Tibial artery (tissue), 4 donors: ENCODE measurements at regions not wholly inside any gene's neighbourhood (a gene's known extent, or its start where the extent isn't known, plus 50 kb on each side); places are given as distances from the start of the nearest gene placed in this dataset.
A peak's percentile ranks its signal among the peaks of the same experiment; 100 is the strongest.

Experiments used
- DNase-seq, 2 donors: peaks; one replicate each; pipeline ENCODE4 v3.0.0-alpha.2; 2019
- H3K27ac ChIP-seq, 2 donors: fragments of 200-600 bp; sonication (generic) in 1 of 2; 1 replicate in 1 of 2; 2 replicates in 1 of 2; pipeline ENCODE4 v1.5.1; 2018 to 2019; ENCODE audit warnings: mild to moderate bottlenecking in 1 of 2
- H3K27me3 ChIP-seq, 2 donors: fragments of 200-600 bp; sonication (generic) in 1 of 2; one replicate each; pipeline versions ENCODE4 v1.5.1 to v1.6.0; 2016 to 2019
- H3K36me3 ChIP-seq, 3 donors: fragments of 200-600 bp; sonication (generic) in 2 of 3; one replicate each; pipeline ENCODE4 v1.5.1; 2016 to 2019; ENCODE audit warnings: mild to moderate bottlenecking in 2 of 3
- H3K4me1 ChIP-seq, 4 donors: fragments of 200-600 bp; sonication (generic) in 2 of 4; 1 replicate in 3 of 4; 2 replicates in 1 of 4; pipeline ENCODE4 v1.5.1; 2016 to 2019
- H3K4me3 ChIP-seq, 2 donors: fragments of 200-600 bp; sonication (generic) in 1 of 2; 1 replicate in 1 of 2; 2 replicates in 1 of 2; pipeline ENCODE4 v1.5.1; 2018 to 2019; ENCODE audit warnings: mild to moderate bottlenecking in 2 of 2
- H3K9me3 ChIP-seq, 3 donors: fragments of 200-600 bp; sonication (generic) in 1 of 3; one replicate each; pipeline ENCODE4 v1.5.1; 2016 to 2019
- CTCF ChIP-seq, 2 experiments: fragments of 200-600 bp in 1 of 2; fragments of 450-650 bp in 1 of 2; IDR thresholded peaks; one replicate each; pipeline ENCODE4 v1.5.1; 2017 to 2019; ENCODE audit warnings: antibody characterized with exemption in 2 of 2, mild to moderate bottlenecking in 1 of 2, moderate library complexity in 1 of 2
- intact Hi-C: fragments of 100-400 bp; cut with DNase I; formaldehyde crosslinking; loops from one replicate; pipeline ENCODE4 v1.15.0; 2023; ENCODE audit warnings: low total_unique reads

- no peaks in the 10 kb centered on the region for H3K4me1 ChIP-seq
- intact Hi-C loops: no loop called here
- H3K9me3 ChIP-seq: no peaks in the 10 kb centered on the region
- TF ChIP-seq CTCF (IDR thresholded peaks at IDR 0.05): no peak
- H3K4me3 ChIP-seq: no peak overlapping the region
- H3K36me3 ChIP-seq: no peaks in the 10 kb centered on the region
- H3K27me3 ChIP-seq: peaks cover 0 to 6% of the 10 kb centered on the region in 2 donors
- no peak overlapping the region for H3K27ac ChIP-seq
- no peak for DNase-seq
These were observed 51.0 kb upstream of the PHF24 start for GRCh38 chr9:34907044-34907443.

GRCh38 chr9:34899535-34900158 is 58.4 kb upstream of the PHF24 start:
- intact Hi-C loops: loop anchor here (5.0 to 10.0 kb wide), 3 partner anchors 88 to 198 kb away; partner anchors contain the start of genes DNAJB5 and PIGO
- Histone ChIP-seq H3K36me3 (no peaks in the 10 kb centered on the region), H3K4me3 (no peak overlapping the region), H3K4me1 (no peaks in the 10 kb centered on the region), H3K9me3 (no peaks in the 10 kb centered on the region), H3K27me3 (peaks cover 0 to 15% of the 10 kb centered on the region in 2 donors), H3K27ac (no peak overlapping the region)
- peak; percentile 82 for TF ChIP-seq CTCF (IDR thresholded peaks at IDR 0.05)
- DNase-seq: peak; percentile 78 to 85

GRCh38 chr9:34898846-34899245 is 59.2 kb upstream of the PHF24 start:
- intact Hi-C loops: loop anchor here (10.0 kb wide), 1 partner anchor 156 kb away; no protein-coding TSS in a partner anchor
- no peak overlapping the region for H3K4me3 ChIP-seq
- no peak for DNase-seq
- H3K27me3 ChIP-seq: peaks cover 0 to 15% of the 10 kb centered on the region in 2 donors
- no peak overlapping the region for H3K27ac ChIP-seq
- TF ChIP-seq CTCF (IDR thresholded peaks at IDR 0.05): no peak
- no peaks in the 10 kb centered on the region for H3K4me1 ChIP-seq
- H3K9me3 ChIP-seq: no peaks in the 10 kb centered on the region
- no peaks in the 10 kb centered on the region for H3K36me3 ChIP-seq

GRCh38 chr9:34896112-34896511 is 62.0 kb upstream of the PHF24 start:
- Histone ChIP-seq H3K36me3 (no peaks in the 10 kb centered on the region), H3K27me3 (peaks cover 0 to 15% of the 10 kb centered on the region in 2 donors), H3K27ac (no peak overlapping the region), H3K4me1 (no peaks in the 10 kb centered on the region), H3K4me3 (no peak overlapping the region), H3K9me3 (no peaks in the 10 kb centered on the region)
- no peak for TF ChIP-seq CTCF (IDR thresholded peaks at IDR 0.05)
- intact Hi-C loops: loop anchor here (10.0 kb wide), 1 partner anchor 159 kb away; no protein-coding TSS in a partner anchor
- no peak for DNase-seq

- Histone ChIP-seq H3K4me1 (no peaks in the 10 kb centered on the region), H3K27ac (no peak overlapping the region), H3K36me3 (no peaks in the 10 kb centered on the region), H3K4me3 (no peak overlapping the region), H3K27me3 (peaks cover 0 to 9% of the 10 kb centered on the region in 2 donors), H3K9me3 (no peaks in the 10 kb centered on the region)
- intact Hi-C loops: loop anchor here (10.0 kb wide), 1 partner anchor 162 kb away; no protein-coding TSS in a partner anchor
- TF ChIP-seq CTCF (IDR thresholded peaks at IDR 0.05): no peak
- DNase-seq: no peak
These were observed 65.2 kb upstream of the PHF24 start for GRCh38 chr9:34892886-34893285.
